ENCODE measurements at regions not wholly inside any gene's neighbourhood (a gene's known extent, or its start where the extent isn't known, plus 50 kb on each side); places are given as distances from the start of the nearest gene placed in this dataset.

DNA sequence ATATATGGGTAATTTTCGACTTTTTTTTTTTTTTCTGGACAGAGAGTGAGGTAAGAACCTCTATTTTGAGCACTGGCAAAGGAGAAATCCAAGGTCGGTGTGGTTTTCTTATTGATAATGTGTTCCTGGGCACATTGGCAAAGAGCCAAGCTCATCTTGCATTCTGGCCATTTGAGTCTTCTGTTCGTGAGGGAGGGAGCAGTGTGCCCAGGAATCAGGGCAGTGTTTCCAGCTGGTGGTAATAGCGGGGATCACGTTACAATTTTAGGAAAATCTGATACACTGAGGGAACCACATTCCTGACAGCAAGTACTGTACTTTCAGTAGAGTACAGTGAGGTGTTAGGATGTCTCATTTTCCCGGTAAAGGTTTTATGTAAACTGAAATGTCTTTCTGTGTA is 442.3 kb upstream of the MAP3K7 start:
- H3K27me3 Mint-ChIP-seq (ENCODE audit: unreplicated experiment), result no peaks in the 10 kb centered on the region
- H3K36me3 Mint-ChIP-seq (ENCODE audit: unreplicated experiment), result no peaks in the 10 kb centered on the region
- H3K4me3 Mint-ChIP-seq (ENCODE audit: unreplicated experiment), result no peak overlapping the region
- no peak overlapping the region for H3K27ac Mint-ChIP-seq (ENCODE audit: unreplicated experiment)
- H3K4me1 Mint-ChIP-seq (ENCODE audit: low read depth, unreplicated experiment), result peaks cover 12% of the 10 kb centered on the region
- H3K9me3 Mint-ChIP-seq (ENCODE audit: unreplicated experiment), result no peaks in the 10 kb centered on the region
- DNase-seq, result no peak
- TF ChIP-seq, protein P1, sequence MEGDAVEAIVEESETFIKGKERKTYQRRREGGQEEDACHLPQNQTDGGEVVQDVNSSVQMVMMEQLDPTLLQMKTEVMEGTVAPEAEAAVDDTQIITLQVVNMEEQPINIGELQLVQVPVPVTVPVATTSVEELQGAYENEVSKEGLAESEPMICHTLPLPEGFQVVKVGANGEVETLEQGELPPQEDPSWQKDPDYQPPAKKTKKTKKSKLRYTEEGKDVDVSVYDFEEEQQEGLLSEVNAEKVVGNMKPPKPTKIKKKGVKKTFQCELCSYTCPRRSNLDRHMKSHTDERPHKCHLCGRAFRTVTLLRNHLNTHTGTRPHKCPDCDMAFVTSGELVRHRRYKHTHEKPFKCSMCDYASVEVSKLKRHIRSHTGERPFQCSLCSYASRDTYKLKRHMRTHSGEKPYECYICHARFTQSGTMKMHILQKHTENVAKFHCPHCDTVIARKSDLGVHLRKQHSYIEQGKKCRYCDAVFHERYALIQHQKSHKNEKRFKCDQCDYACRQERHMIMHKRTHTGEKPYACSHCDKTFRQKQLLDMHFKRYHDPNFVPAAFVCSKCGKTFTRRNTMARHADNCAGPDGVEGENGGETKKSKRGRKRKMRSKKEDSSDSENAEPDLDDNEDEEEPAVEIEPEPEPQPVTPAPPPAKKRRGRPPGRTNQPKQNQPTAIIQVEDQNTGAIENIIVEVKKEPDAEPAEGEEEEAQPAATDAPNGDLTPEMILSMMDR (IDR thresholded peaks at IDR 0.05; ENCODE audit: partially characterized antibody, unreplicated experiment), result no peak

- DNase-seq, result no peak
- Mint-ChIP-seq H3K36me3 (ENCODE audit: unreplicated experiment) (no peaks in the 10 kb centered on the region), H3K9me3 (ENCODE audit: unreplicated experiment) (no peaks in the 10 kb centered on the region), H3K27ac (ENCODE audit: unreplicated experiment) (no peak overlapping the region), H3K4me3 (ENCODE audit: unreplicated experiment) (no peak overlapping the region), H3K27me3 (ENCODE audit: unreplicated experiment) (no peaks in the 10 kb centered on the region), H3K4me1 (ENCODE audit: low read depth, unreplicated experiment) (no peaks in the 10 kb centered on the region)
- TF ChIP-seq, protein P1 (IDR thresholded peaks at IDR 0.05; ENCODE audit: partially characterized antibody, unreplicated experiment), result no peak
Measured at GRCh38 chr6:91023529-91023928, 436.7 kb upstream of the MAP3K7 start.

DNA sequence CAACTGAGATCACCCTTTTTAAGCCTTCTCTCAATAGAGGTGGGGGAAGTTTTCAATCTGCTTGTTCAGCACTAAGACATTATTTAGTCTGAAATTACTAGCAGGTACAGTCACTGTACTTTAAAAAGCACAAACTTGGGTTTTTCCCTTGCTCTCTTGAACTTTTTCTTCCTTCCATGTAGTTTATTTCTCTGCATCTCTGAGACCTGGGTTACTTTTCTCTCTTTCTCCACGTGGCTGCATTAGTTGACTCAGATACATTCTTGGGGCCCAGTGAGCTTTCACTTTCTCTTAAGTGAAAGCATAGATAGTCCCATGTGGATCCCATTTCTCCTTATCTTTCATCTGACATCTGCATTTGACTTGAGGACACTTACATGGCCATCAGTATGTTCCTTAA is 433.9 kb upstream of the MAP3K7 start:
- H3K36me3 Mint-ChIP-seq (ENCODE audit: unreplicated experiment), result no peaks in the 10 kb centered on the region
- H3K27ac Mint-ChIP-seq (ENCODE audit: unreplicated experiment), result no peak overlapping the region
- H3K4me3 Mint-ChIP-seq (ENCODE audit: unreplicated experiment), result no peak overlapping the region
- H3K27me3 Mint-ChIP-seq (ENCODE audit: unreplicated experiment), result no peaks in the 10 kb centered on the region
- no peak for DNase-seq
- H3K9me3 Mint-ChIP-seq (ENCODE audit: unreplicated experiment), result peaks cover 3% of the 10 kb centered on the region
- H3K4me1 Mint-ChIP-seq (ENCODE audit: low read depth, unreplicated experiment), result no peaks in the 10 kb centered on the region
- TF ChIP-seq, protein P1 (IDR thresholded peaks at IDR 0.05; ENCODE audit: partially characterized antibody, unreplicated experiment), result no peak

- DNase-seq, result no peak
- TF ChIP-seq, protein P1 (IDR thresholded peaks at IDR 0.05; ENCODE audit: partially characterized antibody, unreplicated experiment), result no peak
- Mint-ChIP-seq H3K36me3 (ENCODE audit: unreplicated experiment) (no peaks in the 10 kb centered on the region), H3K27me3 (ENCODE audit: unreplicated experiment) (no peaks in the 10 kb centered on the region), H3K27ac (ENCODE audit: unreplicated experiment) (no peak overlapping the region), H3K4me1 (ENCODE audit: low read depth, unreplicated experiment) (no peaks in the 10 kb centered on the region), H3K9me3 (ENCODE audit: unreplicated experiment) (peaks cover 3% of the 10 kb centered on the region), H3K4me3 (ENCODE audit: unreplicated experiment) (no peak overlapping the region)
Measured at GRCh38 chr6:91018586-91018985, 431.7 kb upstream of the MAP3K7 start.

DNA sequence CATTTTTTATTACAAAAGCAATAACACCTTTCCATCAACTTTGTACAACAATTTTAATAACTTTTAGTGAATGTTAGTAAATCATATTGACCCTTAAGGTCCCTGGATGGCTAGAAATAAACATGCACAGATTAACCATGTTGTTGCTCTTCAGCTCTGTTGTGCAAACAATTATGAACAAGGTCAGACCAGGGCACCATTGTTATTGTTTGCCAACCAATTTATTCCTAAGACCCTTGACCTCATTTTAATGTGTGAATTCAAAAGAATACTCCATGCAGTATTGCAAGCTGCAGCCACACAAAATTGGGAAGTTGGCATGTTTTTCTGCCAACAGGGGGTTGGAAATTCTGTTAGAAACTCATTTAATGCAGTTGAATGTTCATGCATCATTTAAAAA is 426.6 kb upstream of the MAP3K7 start:
- no peak overlapping the region for H3K4me3 Mint-ChIP-seq (ENCODE audit: unreplicated experiment)
- no peaks in the 10 kb centered on the region for H3K4me1 Mint-ChIP-seq (ENCODE audit: low read depth, unreplicated experiment)
- H3K27ac Mint-ChIP-seq (ENCODE audit: unreplicated experiment), result no peak overlapping the region
- peaks cover 1% of the 10 kb centered on the region for H3K27me3 Mint-ChIP-seq (ENCODE audit: unreplicated experiment)
- TF ChIP-seq, protein P1 (IDR thresholded peaks at IDR 0.05; ENCODE audit: partially characterized antibody, unreplicated experiment), result no peak
- H3K36me3 Mint-ChIP-seq (ENCODE audit: unreplicated experiment), result no peaks in the 10 kb centered on the region
- H3K9me3 Mint-ChIP-seq (ENCODE audit: unreplicated experiment), result peaks cover 3% of the 10 kb centered on the region
- DNase-seq, result no peak

All from glutamatergic neuron (in vitro differentiated cells).